Transverse colon (tissue), 3 donors: ENCODE measurements at regions not wholly inside any gene's neighbourhood (a gene's known extent, or its start where the extent isn't known, plus 50 kb on each side); places are given as distances from the start of the nearest gene placed in this dataset.

Experiments used
- POLR2A ChIP-seq: fragments of 450-650 bp; IDR thresholded peaks from one replicate; pipeline ENCODE4 v1.6.1; 2016; ENCODE audit warnings: antibody characterized with exemption, mild to moderate bottlenecking, moderate library complexity
- TF ChIP-seq, protein P1 (sequence below), 5 experiments: fragments of 200-600 bp in 3 of 5; fragments of 450-650 bp in 2 of 5; sonication (generic) in 3 of 5; IDR thresholded peaks; 1 replicate in 2 of 5; 2 replicates in 3 of 5; pipeline ENCODE4 v1.5.1; 2016 to 2017; ENCODE audit warnings: antibody characterized with exemption in 5 of 5, inconsistent platforms in 3 of 5, mild to moderate bottlenecking in 2 of 5, moderate library complexity in 1 of 5

DNA sequence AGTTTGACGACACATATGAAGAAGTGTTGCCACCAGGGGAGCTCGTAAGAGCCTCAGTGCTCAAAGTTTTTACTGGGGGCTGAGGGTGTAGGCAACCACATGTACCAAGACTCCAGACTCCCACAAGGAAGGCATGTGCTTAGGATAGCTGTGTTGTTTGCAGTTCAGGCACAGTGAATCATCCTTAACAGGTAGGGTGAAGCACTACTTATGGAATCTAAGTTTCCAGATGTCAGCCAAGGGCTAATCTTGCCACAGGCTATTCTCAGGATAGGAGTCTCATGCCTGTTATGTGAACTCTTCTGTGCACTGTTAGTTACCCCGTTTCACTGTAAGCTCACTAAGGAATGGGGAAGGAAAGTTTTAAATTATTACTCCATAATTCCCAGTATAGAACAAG is 202.6 kb downstream of the TMA16 start:
- TF ChIP-seq POLR2A, result no peak
- TF ChIP-seq, protein P1, sequence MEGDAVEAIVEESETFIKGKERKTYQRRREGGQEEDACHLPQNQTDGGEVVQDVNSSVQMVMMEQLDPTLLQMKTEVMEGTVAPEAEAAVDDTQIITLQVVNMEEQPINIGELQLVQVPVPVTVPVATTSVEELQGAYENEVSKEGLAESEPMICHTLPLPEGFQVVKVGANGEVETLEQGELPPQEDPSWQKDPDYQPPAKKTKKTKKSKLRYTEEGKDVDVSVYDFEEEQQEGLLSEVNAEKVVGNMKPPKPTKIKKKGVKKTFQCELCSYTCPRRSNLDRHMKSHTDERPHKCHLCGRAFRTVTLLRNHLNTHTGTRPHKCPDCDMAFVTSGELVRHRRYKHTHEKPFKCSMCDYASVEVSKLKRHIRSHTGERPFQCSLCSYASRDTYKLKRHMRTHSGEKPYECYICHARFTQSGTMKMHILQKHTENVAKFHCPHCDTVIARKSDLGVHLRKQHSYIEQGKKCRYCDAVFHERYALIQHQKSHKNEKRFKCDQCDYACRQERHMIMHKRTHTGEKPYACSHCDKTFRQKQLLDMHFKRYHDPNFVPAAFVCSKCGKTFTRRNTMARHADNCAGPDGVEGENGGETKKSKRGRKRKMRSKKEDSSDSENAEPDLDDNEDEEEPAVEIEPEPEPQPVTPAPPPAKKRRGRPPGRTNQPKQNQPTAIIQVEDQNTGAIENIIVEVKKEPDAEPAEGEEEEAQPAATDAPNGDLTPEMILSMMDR (IDR thresholded peaks at IDR 0.05), result no peak
